Spleen (tissue), 11 donors: ENCODE measurements at regions not wholly inside any gene's neighbourhood (a gene's known extent, or its start where the extent isn't known, plus 50 kb on each side); places are given as distances from the start of the nearest gene placed in this dataset.

Experiments
- DNase-seq: peaks from one replicate; pipeline ENCODE4 v3.0.0-alpha.2; 2020
- H3K27ac ChIP-seq, 8 donors: fragments of 200-600 bp; sonication (generic) in 7 of 8; 1 replicate in 4 of 8; 2 replicates in 4 of 8; pipeline versions ENCODE4 v1.5.0 to v1.8.0; 2016 to 2021; ENCODE audit warnings: inconsistent platforms in 4 of 8, mild to moderate bottlenecking in 4 of 8, moderate library complexity in 1 of 8
- H3K27me3 ChIP-seq, 7 donors: fragments of 200-600 bp; sonication (generic) in 6 of 7; replicated peaks in 1 of 7; 1 replicate in 4 of 7; 2 replicates in 3 of 7; pipeline versions ENCODE4 v1.5.0 to v1.8.0; 2016 to 2021; ENCODE audit warnings: inconsistent platforms in 3 of 7, mild to moderate bottlenecking in 1 of 7
- H3K36me3 ChIP-seq, 6 donors: fragments of 200-600 bp; sonication (generic) in 5 of 6; 1 replicate in 4 of 6; 2 replicates in 2 of 6; pipeline versions ENCODE4 v1.5.0 to v1.8.0; 2016 to 2021; ENCODE audit warnings: inconsistent platforms in 2 of 6
- H3K4me1 ChIP-seq, 6 donors: fragments of 200-600 bp; sonication (generic) in 5 of 6; 1 replicate in 3 of 6; 2 replicates in 3 of 6; pipeline versions ENCODE4 v1.5.0 to v1.8.0; 2016 to 2021; ENCODE audit warnings: inconsistent platforms in 3 of 6
- H3K4me3 ChIP-seq, 8 donors: fragments of 200-600 bp; sonication (generic) in 7 of 8; 1 replicate in 4 of 8; 2 replicates in 4 of 8; pipeline versions ENCODE4 v1.5.0 to v1.8.0; 2016 to 2021; ENCODE audit warnings: inconsistent platforms in 4 of 8, mild to moderate bottlenecking in 4 of 8, moderate library complexity in 2 of 8
- H3K9me3 ChIP-seq, 8 donors: fragments of 200-600 bp; sonication (generic) in 7 of 8; 1 replicate in 4 of 8; 2 replicates in 4 of 8; pipeline versions ENCODE4 v1.5.0 to v1.8.0; 2016 to 2021; ENCODE audit warnings: inconsistent platforms in 4 of 8
- POLR2A ChIP-seq, 3 donors: fragments of 450-650 bp; IDR thresholded peaks; one replicate each; pipeline ENCODE4 v1.5.1; 2017; ENCODE audit warnings: antibody characterized with exemption in 3 of 3, mild to moderate bottlenecking in 1 of 3
- POLR2AphosphoS5 ChIP-seq, 3 donors: sonication (generic); formaldehyde crosslinking; IDR thresholded peaks; one replicate each; pipeline ENCODE4 v1.5.1; 2017; ENCODE audit warnings: antibody characterized with exemption in 3 of 3
- WGBS, 5 donors: extraction: QIAGEN DNeasy Blood & Tissue Kit in 3 of 5; methylation state at CpG; one replicate each; pipeline versions ENCODE4 v1.1.5 to v1.1.7; 2013 to 2018; 5-methylcytosine and 5-hydroxymethylcytosine counted together
- intact Hi-C: fragments of 100-400 bp; cut with DNase I; formaldehyde crosslinking; loops from one replicate; pipeline ENCODE4 v1.15.0; 2023; ENCODE audit warnings: low total_unique reads
- TF ChIP-seq, protein P1 (sequence below), 11 experiments: fragments of 200-600 bp in 7 of 11; fragments of 450-650 bp in 4 of 11; sonication (generic) in 4 of 11; IDR thresholded peaks in 8 of 11; conservative IDR thresholded peaks in 3 of 11; 1 replicate in 7 of 11; 2 replicates in 4 of 11; pipeline versions ENCODE4 v1.4.0 to v1.8.0; 2016 to 2021; ENCODE audit warnings: antibody characterized with exemption in 11 of 11, inconsistent platforms in 4 of 11, mild to moderate bottlenecking in 1 of 11
- donor health status: healthy with polysubstance abuse.
- donor health status: DM: no; HTN: no; CAD: no; lungs with moderate emphysema.
- donor health status: DM: no; HTN: no; CAD: no.
- donor health status: Bipolar disorder and iron deficiency.
- donor health status: healthy.
- donor health status: DM: no; HTN: no; CAD: no.
- donor health status: DM: yes; HTN: yes; CAD: no.

DNA sequence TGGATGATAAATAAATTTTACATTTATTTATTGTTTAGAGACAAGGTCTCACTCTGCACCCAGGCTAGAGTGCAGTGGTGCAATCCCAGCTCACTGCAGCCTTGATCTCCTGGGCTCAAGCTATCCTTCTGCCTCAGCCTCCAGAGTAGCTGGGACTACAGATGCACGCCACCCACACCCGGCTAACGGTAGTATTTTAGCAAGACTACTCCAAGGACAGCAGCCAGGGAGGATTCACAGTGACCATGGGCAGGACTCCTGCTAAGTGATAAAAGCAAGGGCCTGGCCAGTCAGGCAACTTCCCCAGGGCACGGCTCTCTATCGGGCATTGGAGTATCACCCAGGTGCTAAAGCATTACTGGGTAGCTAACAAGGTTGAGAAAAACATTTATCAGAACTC is 55.4 kb downstream of the ARL6IP4 start:
- H3K27me3 ChIP-seq, result no peaks in the 10 kb centered on the region
- no peak overlapping the region for H3K4me3 ChIP-seq
- peak; percentile 48 for DNase-seq
- TF ChIP-seq, protein P1, sequence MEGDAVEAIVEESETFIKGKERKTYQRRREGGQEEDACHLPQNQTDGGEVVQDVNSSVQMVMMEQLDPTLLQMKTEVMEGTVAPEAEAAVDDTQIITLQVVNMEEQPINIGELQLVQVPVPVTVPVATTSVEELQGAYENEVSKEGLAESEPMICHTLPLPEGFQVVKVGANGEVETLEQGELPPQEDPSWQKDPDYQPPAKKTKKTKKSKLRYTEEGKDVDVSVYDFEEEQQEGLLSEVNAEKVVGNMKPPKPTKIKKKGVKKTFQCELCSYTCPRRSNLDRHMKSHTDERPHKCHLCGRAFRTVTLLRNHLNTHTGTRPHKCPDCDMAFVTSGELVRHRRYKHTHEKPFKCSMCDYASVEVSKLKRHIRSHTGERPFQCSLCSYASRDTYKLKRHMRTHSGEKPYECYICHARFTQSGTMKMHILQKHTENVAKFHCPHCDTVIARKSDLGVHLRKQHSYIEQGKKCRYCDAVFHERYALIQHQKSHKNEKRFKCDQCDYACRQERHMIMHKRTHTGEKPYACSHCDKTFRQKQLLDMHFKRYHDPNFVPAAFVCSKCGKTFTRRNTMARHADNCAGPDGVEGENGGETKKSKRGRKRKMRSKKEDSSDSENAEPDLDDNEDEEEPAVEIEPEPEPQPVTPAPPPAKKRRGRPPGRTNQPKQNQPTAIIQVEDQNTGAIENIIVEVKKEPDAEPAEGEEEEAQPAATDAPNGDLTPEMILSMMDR (IDR thresholded peaks at IDR 0.05 in 8 of 11, conservative IDR thresholded peaks at IDR 0.05 in 3 of 11), result no peak
- TF ChIP-seq POLR2AphosphoS5 (IDR thresholded peaks at IDR 0.05) (no peak), POLR2A (IDR thresholded peaks at IDR 0.05) (no peak)
- no peaks in the 10 kb centered on the region for H3K9me3 ChIP-seq
- no peak overlapping the region for H3K27ac ChIP-seq
- intact Hi-C loops, result no loop called here
- 70 to 98% (median 90%) methylated on average over 5 of the region's 5 CpGs for WGBS, 5 donors
- H3K4me1 ChIP-seq, result peaks cover 4 to 28% (median 21%) of the 10 kb centered on the region in 6 donors
- H3K36me3 ChIP-seq, result peaks cover 0 to 28% (median 0%) of the 10 kb centered on the region in 6 donors

GRCh38 chr12:123034865-123035264 is 54.4 kb downstream of the ARL6IP4 start:
- H3K4me1 ChIP-seq, result peaks cover 4 to 28% (median 21%) of the 10 kb centered on the region in 6 donors

DNA sequence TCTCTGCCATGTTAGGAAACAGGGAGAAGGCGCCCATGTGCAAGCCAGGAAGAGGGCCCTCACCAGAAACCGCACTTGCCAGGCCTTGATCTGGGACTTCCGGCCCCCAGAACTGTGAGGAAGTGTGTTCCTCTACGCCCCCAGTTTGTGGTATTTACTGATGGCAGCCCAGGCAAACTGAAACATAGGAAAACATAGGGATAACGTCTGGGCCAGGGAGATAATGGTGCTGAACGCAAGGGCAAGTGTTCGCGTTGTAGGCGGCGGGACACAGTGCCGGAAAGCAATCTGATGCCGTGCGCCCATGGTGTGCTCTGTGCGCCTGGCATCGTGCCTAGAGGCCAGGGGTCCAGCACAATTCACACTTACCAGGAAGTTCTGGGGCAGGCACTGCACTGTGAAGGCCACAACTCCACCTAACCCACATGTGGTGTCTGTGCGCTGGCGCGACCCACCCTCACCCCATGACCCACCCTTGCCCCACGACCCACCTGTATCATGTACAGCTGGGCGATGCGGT is 53.6 kb downstream of the ARL6IP4 start:
- peak overlapping the region in 1 of 8 donors; percentile 25 for H3K4me3 ChIP-seq
- H3K27ac ChIP-seq, result peak overlapping the region in 6 of 8 donors; percentile 7 to 65 (median 40)
- TF ChIP-seq, protein P1 (IDR thresholded peaks at IDR 0.05 in 8 of 11, conservative IDR thresholded peaks at IDR 0.05 in 3 of 11), result no peak
- TF ChIP-seq POLR2A (IDR thresholded peaks at IDR 0.05) (no peak), POLR2AphosphoS5 (IDR thresholded peaks at IDR 0.05) (peak; percentile 30 to 75 (median 75))
- H3K9me3 ChIP-seq, result no peaks in the 10 kb centered on the region
- peaks cover 0 to 39% (median 0%) of the 10 kb centered on the region in 6 donors for H3K36me3 ChIP-seq
- 28 to 45% (median 30%) methylated on average over 16 to 21 of the region's 21 CpGs for WGBS, 5 donors
- H3K27me3 ChIP-seq, result no peaks in the 10 kb centered on the region
- intact Hi-C loops, result no loop called here
- peaks cover 4 to 28% (median 21%) of the 10 kb centered on the region in 6 donors for H3K4me1 ChIP-seq
- DNase-seq, result peak; percentile 77

More at GRCh38 chr12:123034865-123035264, 54.4 kb downstream of the ARL6IP4 start:
- Histone ChIP-seq H3K4me3 (no peak overlapping the region), H3K9me3 (no peaks in the 10 kb centered on the region), H3K36me3 (peaks cover 0 to 34% (median 0%) of the 10 kb centered on the region in 6 donors), H3K27ac (peak overlapping the region in 5 of 8 donors; percentile 29 to 65 (median 44)), H3K27me3 (no peaks in the 10 kb centered on the region)
- intact Hi-C loops, result no loop called here
- no peak for DNase-seq
- 51 to 56% (median 52%) methylated on average over 4 of the region's 4 CpGs for WGBS, 5 donors
- TF ChIP-seq POLR2A (IDR thresholded peaks at IDR 0.05) (no peak), POLR2AphosphoS5 (IDR thresholded peaks at IDR 0.05) (no peak)
- TF ChIP-seq, protein P1 (IDR thresholded peaks at IDR 0.05 in 8 of 11, conservative IDR thresholded peaks at IDR 0.05 in 3 of 11), result no peak

- H3K4me3 ChIP-seq, result no peak overlapping the region
- H3K4me1 ChIP-seq, result peaks cover 4 to 28% (median 21%) of the 10 kb centered on the region in 6 donors
- no peaks in the 10 kb centered on the region for H3K9me3 ChIP-seq
- peaks cover 0 to 39% (median 0%) of the 10 kb centered on the region in 6 donors for H3K36me3 ChIP-seq
- intact Hi-C loops, result no loop called here
- 73 to 92% (median 88%) methylated on average over 3 of the region's 3 CpGs for WGBS, 5 donors
- no peaks in the 10 kb centered on the region for H3K27me3 ChIP-seq
- H3K27ac ChIP-seq, result peak overlapping the region in 4 of 8 donors; percentile 30 to 56 (median 40)
- DNase-seq, result no peak
- TF ChIP-seq POLR2AphosphoS5 (IDR thresholded peaks at IDR 0.05) (no peak), POLR2A (IDR thresholded peaks at IDR 0.05) (no peak)
- TF ChIP-seq, protein P1 (IDR thresholded peaks at IDR 0.05 in 8 of 11, conservative IDR thresholded peaks at IDR 0.05 in 3 of 11), result no peak
These were observed 53.0 kb downstream of the ARL6IP4 start for GRCh38 chr12:123033392-123034021.
